CD4-positive, alpha-beta T cell treated with Interleukin-2 at 100 ng/mL for 4 hours (primary cell): ENCODE measurements at regions not wholly inside any gene's neighbourhood (a gene's known extent, or its start where the extent isn't known, plus 50 kb on each side); places are given as distances from the start of the nearest gene placed in this dataset.
A peak's percentile ranks its signal among the peaks of the same experiment; 100 is the strongest.

Experiments
- DNase-seq: peaks from one replicate; pipeline ENCODE4 v3.0.0-alpha.2; 2020; ENCODE audit warnings: low spot score

DNA sequence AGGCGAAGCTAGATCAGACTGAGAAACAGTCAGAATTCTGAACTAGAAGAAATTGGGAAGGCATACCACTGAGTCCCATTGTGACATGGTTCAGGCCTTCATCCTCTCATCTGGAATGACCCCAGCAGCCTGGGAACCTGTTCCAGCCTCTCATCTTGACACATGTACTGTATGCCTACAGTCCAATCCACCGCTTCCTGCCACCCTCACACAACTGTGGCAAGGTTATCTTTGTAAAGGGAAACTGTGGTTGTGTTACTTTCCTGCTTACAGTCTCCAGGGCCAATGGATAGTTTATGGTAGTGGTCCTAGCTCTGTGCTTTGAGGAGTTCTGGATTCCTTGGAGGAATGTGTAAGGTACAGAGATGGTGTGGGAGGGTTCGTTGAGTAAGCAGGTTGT is 296.9 kb upstream of the TRIB2 start:
- DNase-seq: no peak

DNA sequence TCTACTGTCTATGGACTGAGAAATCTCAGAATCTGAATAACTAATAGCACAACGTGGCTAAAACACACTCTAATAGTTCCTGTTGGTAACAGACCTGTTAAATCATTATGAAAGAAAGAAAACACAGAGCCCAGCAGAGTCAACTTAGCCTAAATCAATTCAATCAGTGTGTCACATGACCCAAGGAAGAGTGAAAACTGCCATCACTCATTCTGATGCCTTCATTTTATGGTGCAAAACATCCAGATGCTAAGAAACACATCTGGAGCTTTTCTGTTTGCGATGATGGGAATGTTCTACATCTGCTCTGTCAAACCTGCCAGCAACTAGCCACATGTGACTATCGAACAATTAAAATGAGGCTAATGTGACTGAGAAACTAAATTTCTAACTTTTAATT is 295.7 kb upstream of the TRIB2 start:
- DNase-seq: no peak

DNA sequence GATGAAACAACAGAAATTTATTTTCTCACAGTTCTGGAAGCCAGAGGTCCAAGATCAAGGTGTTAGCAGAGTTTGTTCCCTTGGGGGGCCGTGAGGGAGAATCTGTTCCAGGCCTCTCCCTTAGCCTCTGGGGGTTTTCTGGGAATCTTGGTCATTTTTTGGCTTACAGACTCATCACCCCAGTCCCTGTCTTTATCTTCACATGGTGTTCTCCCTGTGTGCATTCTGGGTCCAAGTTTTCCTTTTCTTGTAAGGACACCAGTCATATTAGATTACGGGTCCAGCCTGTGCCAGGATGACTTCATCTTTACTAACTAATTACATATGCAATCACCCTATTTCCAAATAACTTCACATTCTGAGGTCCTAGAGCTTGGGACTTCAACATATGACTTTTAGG is 292.5 kb upstream of the TRIB2 start:
- DNase-seq: no peak

DNA sequence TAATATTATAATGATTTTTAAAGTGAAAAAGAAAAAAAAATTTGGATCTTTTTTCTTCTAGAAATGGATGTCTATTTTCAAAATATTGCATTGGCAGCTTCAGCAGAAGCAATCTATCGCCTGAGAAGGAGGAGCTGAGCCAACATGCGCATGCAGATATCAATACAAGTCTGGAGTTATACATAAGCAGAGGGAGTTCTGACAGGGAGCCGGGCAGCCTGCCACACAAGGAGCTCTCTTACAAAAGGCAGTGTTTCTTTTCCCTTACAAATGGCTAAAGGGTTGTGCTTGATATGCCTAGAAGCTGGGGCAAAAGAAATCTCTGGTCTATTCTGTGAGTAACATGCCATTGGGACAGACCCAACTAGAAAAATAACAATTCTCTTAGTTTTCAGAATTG is 291.9 kb upstream of the TRIB2 start:
- no peak for DNase-seq

DNA sequence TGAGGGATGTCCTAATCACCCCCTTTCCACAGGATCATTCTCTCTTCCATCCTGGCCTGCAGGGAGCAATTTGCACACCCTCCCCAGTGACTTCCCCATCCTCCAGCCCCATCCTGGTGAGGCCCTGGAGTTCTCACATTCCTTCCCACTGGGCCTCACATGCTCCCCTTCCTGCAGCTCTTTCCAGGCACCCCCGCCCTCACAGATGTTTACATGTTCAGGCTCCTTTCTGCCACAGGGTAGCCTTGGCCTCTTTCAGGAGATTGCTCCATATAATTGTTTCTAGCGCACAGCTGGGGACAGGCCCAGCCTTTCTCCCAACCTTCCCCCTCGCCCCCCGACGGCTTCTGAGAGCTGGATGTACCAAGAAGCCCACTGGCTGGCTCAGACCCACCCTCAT is 288.4 kb upstream of the TRIB2 start:
- DNase-seq: no peak

DNA sequence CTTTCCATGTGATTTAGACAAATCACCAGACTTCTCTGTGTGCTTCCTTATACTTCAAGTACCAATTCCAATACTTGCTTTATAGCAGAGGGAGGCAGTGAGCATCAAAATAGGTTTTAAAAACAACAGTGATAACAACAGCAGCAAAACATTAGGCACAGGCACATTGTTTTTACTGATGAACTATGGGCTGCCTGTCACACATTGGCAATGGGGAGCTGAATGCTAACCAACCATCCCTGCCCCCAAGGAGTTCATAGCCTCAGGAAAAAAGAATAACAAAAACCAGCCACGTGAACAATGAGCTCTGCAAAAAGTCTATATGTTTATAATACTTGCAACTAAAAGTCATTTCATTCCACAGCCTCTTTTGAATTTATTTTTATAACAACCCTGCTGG is 287.9 kb upstream of the TRIB2 start:
- DNase-seq: no peak

DNA sequence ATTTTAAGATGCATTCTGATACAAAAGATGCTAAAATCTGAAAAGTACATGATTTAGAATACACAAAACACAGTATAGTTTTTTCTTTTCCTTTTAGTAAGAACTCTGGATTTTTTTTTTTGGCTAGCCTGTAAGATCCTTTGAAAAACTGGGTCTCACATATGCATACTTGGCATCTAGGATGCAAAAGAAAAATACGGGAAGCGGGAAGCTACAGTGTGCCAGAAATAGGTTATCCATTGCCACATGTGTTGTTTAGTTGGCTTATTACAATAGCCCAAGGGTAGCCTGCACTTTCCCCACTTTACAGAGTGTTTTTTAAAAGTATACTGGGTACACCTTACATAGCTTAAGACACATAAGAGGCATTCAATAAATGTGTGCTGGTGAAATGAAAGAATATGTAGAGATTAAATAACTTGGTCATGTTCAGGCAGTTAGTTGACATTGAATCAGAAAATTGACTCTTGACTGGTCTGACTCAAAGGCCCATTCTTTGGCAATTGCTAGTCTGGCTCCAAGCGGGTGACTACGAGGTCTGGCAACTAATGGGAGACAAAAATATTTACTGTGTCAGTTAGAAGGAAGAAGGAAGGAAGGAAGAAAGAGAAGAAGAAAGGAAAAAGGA is 286.8 kb upstream of the TRIB2 start:
- DNase-seq: no peak

DNA sequence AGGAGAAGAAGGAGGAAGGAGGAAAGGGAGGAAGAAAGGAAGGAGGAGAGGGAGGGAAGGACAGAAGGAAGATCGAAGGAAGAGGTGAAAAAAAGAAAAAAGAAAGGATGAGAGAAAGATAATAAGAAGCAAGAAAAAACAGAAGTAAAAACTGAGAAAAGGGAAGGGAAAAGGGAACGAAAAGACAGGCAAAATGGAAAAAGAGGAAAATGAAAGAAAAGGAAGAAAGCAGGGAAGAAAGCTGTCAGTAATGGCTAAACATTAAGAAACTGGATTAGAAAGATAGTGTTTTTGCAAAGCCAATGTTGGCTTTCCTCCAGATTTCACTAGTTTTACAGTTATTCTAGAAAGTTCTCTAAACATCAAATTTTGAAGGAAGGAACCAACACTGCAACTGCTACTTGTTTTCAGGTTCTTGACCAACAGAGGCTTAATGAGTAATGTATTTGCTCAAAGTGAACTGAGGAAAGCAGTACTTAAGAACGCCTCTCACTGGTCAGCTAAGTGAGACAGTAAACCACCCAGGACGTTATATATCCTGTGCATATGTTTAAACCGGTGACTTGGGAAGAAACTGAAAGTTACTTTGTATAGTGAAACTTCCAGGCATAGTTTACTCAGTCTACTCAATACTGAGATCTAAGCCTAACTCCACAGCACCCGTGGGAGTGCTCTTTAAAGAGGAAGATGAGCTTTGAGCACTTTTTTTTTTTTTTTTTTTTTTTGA is 286.2 kb upstream of the TRIB2 start:
- peak; percentile 25 for DNase-seq

DNA sequence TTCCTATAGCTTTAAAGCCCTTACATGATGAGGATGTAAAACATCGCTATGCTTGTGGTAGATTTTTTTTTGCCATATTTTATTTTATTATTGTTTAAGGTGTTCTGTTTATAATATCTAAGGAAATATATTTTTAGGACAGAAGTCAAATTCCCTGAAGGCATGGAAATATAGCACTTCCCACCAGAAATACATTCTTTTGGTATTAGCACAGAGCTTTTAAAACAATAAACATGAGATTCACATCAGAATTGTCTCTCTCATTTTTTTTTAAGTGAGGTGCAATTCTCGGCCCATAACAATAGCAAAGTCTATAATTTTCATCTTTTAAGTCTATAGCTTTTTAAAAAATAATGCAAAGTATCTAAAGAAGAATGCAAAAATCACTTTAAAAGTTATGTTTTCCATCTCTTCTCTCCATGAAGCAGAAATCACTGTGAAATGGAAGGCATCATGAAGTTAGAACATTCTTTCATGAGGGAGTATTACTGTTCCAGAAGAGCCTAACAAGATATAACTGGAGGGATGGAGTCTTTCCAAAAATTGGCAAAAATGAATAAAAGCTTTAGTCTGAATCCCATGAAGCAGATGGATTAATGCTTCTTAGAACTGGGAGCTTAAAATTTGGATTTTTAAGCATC is 283.6 kb upstream of the TRIB2 start:
- no peak for DNase-seq

DNA sequence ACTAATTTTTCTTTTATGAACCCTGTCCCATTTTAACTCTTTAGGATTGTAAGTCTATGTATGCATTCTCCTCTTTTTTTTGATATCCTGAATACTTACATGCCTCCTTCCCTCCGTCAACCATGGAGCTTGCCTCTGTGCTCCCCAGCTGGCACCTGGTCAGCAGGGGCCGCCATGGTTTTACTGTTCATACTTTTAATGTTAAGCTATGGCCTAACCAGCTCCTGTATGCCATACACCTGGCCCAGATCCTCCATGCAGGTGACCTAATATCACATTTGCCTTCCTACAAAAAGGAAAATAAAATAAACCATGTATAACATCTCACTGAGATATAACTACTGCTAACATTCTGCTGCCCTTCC is 283.1 kb upstream of the TRIB2 start:
- peak; percentile 23 for DNase-seq

DNA sequence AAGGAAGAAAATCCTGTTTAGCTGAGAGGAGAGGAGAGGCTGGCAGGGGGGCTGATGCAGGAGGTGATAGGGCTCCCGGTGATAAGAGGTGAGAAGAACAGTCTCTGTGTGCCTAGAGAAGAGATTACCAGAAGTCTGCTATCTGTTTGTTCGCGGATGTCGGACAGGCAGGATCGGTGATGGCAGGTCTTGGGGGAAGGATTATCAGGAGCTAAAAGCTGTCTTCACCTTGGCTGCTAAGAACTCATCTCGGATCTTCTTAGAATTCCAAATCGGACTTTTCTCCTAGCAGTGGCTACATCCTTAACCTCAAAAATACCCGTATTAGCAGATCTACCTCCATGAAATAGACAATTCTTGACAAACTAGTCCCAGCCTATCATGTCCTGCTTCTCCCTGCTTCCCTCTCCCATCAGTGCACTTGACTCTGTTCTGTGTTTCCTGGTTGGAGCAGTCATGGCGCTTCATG is 282.1 kb upstream of the TRIB2 start:
- no peak for DNase-seq

DNA sequence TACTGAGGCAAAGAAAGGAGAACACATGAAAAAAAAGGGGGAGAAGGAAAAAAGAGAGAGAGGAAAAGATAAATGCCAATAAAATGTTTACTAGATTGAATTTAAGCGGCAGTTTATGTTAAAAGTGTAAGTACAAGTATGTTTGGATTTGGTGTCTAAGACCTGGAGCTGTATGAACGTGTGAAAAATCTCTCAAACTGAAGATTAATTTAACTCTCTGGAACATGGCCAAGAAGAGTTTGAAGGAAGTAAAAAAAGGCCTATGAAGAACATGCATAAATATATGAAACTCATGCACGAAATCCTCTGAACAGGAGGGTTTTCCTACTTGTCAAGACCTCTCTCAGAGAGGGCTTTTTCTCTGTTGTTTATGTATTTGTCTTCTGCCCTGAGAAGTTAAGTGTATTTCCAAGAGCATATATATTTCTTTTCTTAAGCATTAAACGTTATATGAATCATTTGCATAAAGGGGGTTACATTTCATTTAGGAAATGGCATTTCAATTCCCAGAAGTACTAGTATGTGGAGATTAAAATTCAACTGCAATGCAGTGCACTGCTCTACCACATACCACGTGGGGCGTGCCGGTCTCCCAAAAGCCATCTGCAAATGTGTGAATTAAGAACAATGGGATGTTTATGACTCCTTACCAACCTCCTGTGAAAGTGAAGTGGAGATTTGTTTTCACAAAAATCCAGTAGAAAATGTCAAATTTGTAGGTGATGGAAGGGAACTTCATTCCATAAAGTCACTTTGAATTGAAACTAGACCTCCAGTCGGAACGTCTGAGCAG is 281.1 kb upstream of the TRIB2 start:
- DNase-seq: no peak

DNA sequence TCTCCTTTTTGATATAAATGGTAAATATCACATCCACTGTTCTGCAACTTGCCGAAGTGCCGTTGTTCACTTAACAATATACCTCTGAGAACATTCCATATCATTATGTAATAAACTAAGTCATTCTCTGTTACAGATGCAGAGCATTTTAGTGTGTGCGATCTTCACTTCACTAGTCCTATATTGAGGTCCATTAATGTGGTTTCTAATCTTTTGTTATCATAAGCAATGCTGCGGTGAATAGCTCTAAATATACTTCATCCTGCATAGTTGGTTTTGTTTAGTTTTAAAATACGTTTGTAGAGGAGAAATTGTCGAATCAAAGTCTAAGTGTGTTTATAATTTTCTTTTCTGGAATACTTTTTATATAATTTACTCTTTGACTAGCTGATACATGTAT is 280.3 kb upstream of the TRIB2 start:
- DNase-seq: no peak

DNA sequence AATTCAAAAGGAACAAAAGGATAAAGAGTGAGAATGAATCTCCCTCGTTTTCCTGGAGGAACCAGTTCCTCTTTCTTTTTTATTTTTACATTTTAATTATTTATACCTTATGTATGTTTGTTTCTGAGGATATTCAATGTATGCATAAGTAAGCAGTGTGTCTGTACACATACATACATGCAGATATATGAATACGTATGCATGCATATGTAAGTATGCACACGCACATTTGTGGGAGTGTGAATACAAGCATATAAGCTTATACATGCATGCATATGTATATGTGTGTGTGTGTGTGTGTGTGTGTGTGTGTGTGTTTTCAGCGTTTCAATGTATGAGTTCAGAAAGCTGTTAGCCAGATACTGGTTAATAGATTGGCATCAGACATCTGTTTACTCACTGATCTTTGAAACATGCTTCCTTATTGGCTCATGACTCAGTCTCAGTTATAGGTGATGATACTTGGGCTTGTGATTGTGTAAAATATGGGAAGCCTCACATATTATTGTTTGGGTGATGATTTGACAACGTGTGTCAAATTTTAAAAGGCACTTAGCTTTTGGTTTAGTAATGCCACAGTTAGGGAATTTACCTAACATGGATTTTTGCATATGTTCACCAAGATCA is 279.7 kb upstream of the TRIB2 start:
- no peak for DNase-seq

DNA sequence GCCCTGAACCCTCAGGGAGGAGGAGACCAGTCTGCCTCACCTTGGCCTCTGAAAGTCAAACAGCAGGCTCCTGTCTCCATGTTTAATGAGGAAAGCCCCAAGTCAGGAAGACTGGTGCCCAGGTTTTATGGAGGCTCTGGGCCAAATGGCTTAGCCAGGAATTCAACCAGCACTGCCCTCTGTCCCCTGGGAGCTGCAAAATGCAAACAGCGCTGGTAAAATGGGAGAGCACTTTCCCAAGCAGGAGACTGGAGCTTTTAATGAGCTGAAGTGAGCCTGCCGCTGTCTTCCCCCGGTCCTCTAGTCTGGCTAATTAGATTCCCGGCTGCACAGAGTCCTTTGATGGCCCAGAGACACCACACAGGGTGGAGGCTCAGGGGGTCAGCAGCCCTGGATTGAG is 276.0 kb upstream of the TRIB2 start:
- no peak for DNase-seq

DNA sequence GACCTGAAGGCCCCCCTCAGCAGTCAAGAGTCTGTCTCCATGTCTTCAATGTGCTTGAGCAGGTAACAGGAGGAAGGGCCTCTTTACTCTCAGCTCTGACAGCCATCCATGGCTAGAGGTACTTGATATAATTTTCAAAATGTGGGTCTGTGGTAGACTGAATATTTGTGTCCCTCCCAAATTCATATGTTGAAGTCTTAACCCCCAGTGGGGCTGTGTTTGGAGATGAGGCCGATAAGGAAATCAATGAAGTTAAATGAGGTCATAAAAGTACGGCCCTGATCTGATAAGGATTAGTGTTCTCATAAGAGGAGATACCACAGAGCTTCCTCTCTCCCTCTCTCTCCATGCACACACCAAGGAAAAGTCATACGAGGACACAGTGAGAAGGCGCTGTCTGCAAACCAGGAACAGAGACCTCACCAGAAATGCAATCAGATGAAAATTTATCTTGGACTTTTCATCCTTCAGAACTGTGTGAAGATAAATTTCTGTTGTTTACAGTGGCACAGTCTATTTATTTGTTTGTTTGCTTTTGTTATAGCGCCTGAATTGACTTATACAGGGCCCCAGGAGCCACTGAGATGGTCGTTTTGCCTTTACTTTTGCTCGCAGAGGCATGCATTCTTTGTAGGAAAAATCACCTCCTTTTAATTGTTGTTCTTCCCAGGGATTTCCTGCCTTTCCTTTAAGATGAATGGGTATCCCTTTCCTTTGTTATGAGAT is 274.8 kb upstream of the TRIB2 start:
- peak; percentile 19 for DNase-seq

DNA sequence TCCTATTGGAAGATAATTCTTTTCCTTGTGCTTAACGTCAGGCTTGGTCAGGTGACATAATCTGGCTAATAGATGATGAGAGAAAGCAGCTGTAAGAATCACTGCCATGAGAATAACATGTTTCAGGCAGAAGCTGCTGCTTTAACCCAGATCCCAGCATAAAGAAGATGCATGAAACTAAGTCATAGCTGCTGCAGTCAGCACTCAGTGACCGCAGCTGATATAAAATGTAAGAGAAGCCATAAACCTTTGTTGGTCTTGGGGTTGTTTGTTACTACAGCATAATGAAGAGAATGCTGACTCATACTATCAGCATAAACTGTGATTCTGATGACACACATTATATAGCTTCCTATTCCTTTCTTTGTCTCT is 274.3 kb upstream of the TRIB2 start:
- DNase-seq: peak; percentile 22

DNA sequence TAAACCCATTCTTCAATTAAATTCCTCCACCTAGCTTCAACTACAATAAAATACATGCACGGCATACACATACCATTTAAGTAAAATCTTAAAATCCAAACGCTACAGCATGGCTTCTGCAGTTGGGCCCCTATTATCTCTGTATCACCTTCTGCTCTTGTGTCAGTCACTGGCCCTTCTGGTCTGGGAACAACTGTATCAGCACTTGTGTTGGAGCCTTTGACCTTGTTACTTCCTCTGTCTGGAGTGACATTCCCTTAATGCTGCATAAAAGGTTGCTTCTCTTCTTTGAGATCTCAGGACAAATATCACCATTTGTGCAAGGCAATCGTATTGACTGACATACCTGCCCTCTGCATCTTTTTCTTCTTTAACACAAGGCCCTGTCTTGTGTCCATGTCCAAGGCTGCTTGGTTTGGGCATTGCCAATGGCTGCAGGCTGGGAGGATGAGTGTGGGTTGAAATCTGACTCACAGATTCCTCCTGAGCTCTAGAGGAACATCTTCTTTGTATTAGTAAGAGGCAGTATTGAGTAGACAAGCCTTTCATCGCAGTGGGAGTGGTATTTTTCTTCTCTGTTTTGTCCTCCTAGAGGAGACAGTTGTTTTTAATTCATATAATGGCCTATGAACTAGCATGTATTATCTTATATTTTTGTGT is 267.8 kb upstream of the TRIB2 start:
- DNase-seq: no peak

DNA sequence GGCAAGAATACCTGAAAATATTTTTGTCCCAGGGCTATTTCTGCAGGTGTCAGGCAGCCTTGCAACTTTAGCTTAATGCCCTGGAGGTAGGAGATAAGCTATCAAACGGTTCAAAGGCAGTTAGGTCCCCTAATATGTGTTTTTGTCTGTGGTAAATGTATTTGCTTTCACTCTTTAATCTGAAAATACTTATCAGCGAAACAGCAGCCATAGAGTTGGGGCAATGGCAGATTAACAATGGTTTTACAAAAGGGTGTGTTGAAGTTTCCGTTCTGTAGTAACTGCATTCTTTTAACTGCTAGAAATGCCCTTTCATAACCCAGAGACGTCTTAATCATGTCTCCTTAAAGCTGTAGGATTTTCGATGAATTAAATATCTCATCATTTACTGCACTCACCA is 265.0 kb upstream of the TRIB2 start:
- peak; percentile 29 for DNase-seq

DNA sequence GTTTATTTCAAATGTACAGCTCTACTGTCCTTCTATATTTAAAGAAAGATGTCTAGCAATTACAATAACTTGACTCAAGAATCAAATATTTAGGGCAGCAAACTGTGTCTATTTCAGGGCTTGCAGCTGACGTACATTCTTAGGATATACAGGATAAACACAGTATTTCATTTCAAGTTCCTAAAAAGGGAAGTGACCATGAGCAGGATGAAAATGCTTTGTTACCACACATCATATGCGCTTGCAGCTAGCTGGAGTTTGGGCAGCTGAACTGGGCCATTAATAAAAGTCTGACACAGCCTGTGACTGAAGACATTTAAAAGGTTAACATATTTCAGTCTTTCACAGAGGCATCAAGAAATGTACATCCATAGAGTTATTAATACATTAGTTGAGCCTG is 264.6 kb upstream of the TRIB2 start:
- no peak for DNase-seq

DNA sequence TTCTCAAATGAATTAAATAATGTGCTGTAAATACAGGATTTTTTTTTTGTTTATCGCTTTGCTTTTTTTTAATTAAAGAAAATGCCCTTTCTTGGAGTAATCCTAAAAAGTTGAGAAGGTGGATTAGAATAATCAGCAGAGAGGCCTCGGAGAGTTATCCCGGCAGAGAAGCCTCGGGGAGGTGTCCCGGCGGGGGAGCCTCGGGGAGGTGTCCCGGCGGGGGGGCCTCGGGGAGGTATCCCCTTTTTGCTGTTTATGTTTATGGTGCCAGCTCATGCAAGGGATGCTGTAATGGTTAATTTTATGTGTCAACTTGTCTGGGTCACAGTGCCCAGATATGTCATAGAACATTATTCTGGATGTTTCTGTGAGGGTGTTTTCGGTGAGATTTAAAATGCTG is 263.0 kb upstream of the TRIB2 start:
- no peak for DNase-seq
